C4-2B (cell line): ENCODE measurements at regions not wholly inside any gene's neighbourhood (a gene's known extent, or its start where the extent isn't known, plus 50 kb on each side); places are given as distances from the start of the nearest gene placed in this dataset.

Experiments used
- ZFX ChIP-seq: fragments of 450-650 bp; IDR thresholded peaks from 2 replicates; pipeline ENCODE4 v1.6.1; 2017
- TF ChIP-seq, protein P1 (sequence below): fragments of 450-650 bp; conservative IDR thresholded peaks from 2 replicates; pipeline ENCODE4 v1.5.1; 2017; ENCODE audit warnings: mild to moderate bottlenecking

DNA sequence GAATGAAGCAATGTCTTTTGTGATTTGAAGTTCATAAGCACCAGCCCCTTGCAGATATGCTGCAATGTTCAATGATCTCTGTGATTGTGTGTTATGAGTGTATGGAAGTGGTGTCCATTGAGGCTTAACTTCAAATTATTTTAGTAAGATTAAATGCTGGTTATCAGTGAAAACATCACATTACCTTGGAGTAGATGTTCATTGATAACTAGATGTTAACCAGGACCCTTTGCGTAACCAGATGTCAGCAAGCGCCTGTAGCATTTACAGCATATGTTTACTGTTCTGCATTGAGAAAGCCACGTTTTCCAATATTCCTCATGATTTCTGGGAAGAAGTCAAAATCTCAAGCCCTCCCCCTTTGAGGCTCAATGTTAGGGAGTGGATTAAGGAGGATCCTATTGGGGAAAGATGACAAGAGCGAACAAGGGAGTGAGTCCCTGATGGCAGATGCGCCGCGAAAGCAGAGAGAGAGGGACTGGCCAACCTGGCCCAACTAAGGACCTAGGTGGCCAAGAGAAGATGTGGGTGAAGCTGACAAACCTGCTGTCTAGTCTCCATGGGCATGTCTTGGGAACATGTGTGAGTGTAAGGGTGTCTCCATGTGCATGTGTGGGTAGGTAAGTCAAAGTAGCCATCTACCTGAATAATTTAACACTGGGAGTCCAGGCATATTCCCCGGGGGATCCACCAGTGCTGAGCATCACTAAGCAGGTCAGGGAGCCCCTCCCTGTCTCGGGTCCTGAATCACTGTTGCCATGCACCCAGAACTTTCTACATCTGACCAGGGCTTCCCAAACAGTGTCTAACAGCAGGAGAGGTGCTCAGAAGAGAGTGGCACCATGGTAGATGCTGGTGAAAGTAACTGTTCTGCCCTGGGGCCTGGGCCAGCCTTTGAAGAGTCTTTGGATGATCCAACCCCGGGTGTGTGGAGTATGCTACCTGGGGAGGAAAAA lies 141.6 kb upstream of the GDF10 start:
- no peak for TF ChIP-seq ZFX
- TF ChIP-seq, protein P1, sequence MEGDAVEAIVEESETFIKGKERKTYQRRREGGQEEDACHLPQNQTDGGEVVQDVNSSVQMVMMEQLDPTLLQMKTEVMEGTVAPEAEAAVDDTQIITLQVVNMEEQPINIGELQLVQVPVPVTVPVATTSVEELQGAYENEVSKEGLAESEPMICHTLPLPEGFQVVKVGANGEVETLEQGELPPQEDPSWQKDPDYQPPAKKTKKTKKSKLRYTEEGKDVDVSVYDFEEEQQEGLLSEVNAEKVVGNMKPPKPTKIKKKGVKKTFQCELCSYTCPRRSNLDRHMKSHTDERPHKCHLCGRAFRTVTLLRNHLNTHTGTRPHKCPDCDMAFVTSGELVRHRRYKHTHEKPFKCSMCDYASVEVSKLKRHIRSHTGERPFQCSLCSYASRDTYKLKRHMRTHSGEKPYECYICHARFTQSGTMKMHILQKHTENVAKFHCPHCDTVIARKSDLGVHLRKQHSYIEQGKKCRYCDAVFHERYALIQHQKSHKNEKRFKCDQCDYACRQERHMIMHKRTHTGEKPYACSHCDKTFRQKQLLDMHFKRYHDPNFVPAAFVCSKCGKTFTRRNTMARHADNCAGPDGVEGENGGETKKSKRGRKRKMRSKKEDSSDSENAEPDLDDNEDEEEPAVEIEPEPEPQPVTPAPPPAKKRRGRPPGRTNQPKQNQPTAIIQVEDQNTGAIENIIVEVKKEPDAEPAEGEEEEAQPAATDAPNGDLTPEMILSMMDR, result no peak
